Thymus (tissue), 11 donors: ENCODE measurements at regions not wholly inside any gene's neighbourhood (a gene's known extent, or its start where the extent isn't known, plus 50 kb on each side); places are given as distances from the start of the nearest gene placed in this dataset.

Experiments used
- DNase-seq, 9 donors: peaks; one replicate each; pipeline ENCODE4 v3.0.0-alpha.2; 2013; ENCODE audit warnings: low spot score in 9 of 9, low read depth in 6 of 9, missing footprints in 1 of 9
- H3K27ac ChIP-seq, 2 donors: one replicate each; pipeline ENCODE4 v1.5.1; 2013; ENCODE audit warnings: control low read depth in 1 of 2, low read depth in 1 of 2, low read length in 1 of 2, mild to moderate bottlenecking in 1 of 2, moderate library complexity in 1 of 2
- H3K27me3 ChIP-seq, 2 donors: one replicate each; pipeline ENCODE4 v1.5.1; 2013; ENCODE audit warnings: low read length in 1 of 2; ENCODE audit not compliant: control insufficient read depth in 2 of 2, insufficient read depth in 1 of 2
- H3K36me3 ChIP-seq, 2 donors: one replicate each; pipeline ENCODE4 v1.5.1; 2013; ENCODE audit warnings: low read length in 1 of 2, mild to moderate bottlenecking in 1 of 2, moderate library complexity in 1 of 2; ENCODE audit not compliant: control insufficient read depth in 2 of 2, insufficient read depth in 2 of 2
- H3K4me1 ChIP-seq, 2 donors: one replicate each; pipeline ENCODE4 v1.5.1; 2013; ENCODE audit warnings: low read length in 2 of 2; ENCODE audit not compliant: control insufficient read depth in 2 of 2, insufficient read depth in 2 of 2
- H3K4me3 ChIP-seq, 2 donors: one replicate each; pipeline ENCODE4 v1.5.1; 2013; ENCODE audit warnings: low read length in 2 of 2, control low read depth in 1 of 2, mild to moderate bottlenecking in 1 of 2
- H3K9me3 ChIP-seq, 2 donors: one replicate each; pipeline ENCODE4 v1.5.1; 2013; ENCODE audit warnings: low read length in 1 of 2, mild to moderate bottlenecking in 1 of 2; ENCODE audit not compliant: control insufficient read depth in 2 of 2, insufficient read depth in 1 of 2
- WGBS: extraction: QIAGEN DNeasy Blood & Tissue Kit; methylation state at CpG from one replicate; pipeline ENCODE4 v1.1.7; 2013; 5-methylcytosine and 5-hydroxymethylcytosine counted together
- donor health status: healthy.

DNA sequence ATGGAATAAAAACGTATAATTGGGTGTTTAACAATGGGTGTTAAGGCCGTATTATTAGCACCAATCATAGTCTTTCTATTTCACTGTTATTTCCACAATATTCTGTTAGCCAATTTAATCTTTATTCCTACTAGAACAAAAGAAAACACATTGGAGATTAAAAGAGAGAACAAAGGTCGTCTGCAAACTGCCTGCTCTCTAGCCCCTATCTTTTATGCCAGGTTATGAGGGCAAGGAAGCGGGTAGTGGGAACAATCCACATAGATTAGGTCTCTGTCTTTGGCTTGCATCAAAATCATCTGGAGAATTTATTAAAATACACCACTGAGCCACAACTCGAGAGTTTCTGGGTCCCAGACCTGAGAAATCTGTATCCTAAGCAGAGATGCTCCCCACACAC, 69.4 kb upstream of the DSC1 start:
- Histone ChIP-seq H3K27ac (no peak overlapping the region), H3K4me1 (no peaks in the 10 kb centered on the region), H3K36me3 (no peaks in the 10 kb centered on the region), H3K27me3 (no peaks in the 10 kb centered on the region), H3K4me3 (no peak overlapping the region), H3K9me3 (no peaks in the 10 kb centered on the region)
- 78% methylated on average over 5 of the region's 5 CpGs for WGBS
- no peak for DNase-seq

DNA sequence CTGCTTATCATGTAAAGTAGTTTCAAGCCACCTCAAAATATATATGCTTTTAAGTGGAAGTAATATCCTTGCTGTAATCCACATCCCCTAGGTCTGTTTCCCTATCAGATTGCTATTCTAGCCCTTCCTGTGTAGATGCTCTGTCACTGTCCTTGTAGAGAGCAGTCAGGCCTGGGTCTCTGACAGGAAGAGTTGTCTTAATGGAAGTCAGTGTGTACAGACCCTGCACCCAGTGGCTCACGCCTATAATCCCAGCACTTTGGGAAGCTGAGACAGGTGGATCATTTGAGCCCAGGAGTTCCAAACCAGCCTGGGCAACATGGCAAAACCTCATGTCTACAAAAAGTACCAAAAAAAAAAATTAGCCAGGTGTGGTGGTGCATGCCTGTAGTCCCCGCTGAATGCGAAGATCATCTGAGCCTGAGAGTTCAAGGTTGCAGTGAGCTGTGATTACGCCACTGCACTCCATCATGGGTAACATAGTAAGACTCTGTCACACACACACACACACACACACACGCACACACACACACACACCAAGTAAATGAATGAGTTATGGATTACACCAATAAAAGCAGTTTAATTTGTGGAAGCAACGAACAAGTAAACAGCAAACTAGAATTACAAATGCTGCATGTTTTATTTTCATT, 70.2 kb upstream of the DSC1 start:
- H3K4me1 ChIP-seq, result no peaks in the 10 kb centered on the region
- H3K27me3 ChIP-seq, result no peaks in the 10 kb centered on the region
- no peak overlapping the region for H3K4me3 ChIP-seq
- no peak overlapping the region for H3K27ac ChIP-seq
- 88% methylated on average over 6 of the region's 6 CpGs for WGBS
- no peak for DNase-seq
- H3K9me3 ChIP-seq, result no peaks in the 10 kb centered on the region
- no peaks in the 10 kb centered on the region for H3K36me3 ChIP-seq

DNA sequence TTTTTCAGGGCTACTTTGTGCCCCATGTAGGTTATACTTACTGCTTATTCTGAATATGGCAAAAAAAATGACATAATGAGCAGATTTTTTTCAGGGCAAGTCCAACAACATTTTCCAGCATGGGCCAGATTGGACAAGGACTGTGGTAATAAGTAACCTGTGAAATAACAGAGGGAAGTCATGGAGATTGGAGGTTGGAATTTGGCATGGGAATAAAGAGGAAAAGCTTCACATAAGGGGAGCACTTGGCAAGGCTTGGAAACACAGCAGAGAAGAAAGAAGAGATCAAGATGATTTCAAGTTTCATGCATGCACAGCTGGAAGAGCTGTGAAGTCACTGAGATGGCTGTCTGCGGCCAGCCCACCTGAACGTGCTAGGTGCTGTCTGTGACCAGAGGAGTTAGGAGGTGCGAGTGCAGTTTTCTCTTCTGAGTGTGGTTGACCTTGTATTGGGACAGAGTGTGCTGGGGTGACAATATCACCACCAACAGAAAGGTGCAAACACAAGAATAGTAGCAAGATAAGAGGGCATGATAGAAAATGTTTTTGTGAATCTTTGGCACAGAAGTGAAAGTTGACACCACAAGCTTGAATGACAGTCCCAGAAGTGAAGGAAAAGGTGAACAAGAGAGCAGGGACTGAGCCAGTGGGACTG, 71.1 kb upstream of the DSC1 start:
- Histone ChIP-seq H3K27me3 (no peaks in the 10 kb centered on the region), H3K27ac (peak overlapping the region in 1 of 2 donors; percentile 49), H3K4me3 (no peak overlapping the region), H3K4me1 (no peaks in the 10 kb centered on the region), H3K36me3 (no peaks in the 10 kb centered on the region), H3K9me3 (no peaks in the 10 kb centered on the region)
- WGBS, result 56% methylated on average over 3 of the region's 3 CpGs
- no peak for DNase-seq

DNA sequence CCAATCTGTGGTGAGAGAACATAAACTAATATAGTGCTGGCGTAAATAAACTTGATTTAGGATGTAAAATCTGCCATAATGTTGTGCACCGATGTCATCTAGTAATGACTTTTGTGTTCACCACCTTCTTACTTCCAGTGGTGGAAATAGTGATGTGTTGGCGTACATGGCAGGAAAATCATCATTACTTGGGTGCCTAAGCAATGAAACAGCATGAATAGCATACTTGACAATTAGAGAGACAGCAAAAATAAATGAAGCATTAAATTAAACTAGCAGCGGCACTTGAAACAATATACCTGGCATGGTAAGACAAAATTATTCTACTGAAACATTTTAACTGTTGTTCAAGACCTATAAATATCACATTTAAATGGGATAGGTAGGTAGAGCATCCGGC, 73.2 kb upstream of the DSC1 start:
- H3K9me3 ChIP-seq, result no peaks in the 10 kb centered on the region
- DNase-seq, result no peak

DNA sequence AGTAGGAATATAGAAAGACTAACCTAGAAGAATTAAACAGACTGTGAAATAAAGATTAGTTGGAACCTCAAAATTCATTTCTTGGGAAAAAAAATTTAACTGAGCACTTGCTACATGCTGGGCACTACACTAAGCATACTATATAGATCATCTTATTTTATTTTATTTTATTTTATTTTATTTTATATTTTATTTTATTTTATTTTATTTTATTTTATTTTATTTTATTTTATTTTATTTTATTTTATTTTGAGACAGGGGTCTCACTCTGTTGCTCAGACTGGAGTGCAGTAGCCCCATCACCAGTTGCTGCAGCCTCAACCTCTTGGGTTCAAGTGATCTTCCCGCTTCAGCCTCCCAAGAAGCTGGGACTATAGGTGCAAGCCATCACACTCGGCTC, 74.5 kb upstream of the DSC1 start:
- H3K27ac ChIP-seq, result no peak overlapping the region
- WGBS, result 94% methylated on average over 2 of the region's 2 CpGs
- H3K36me3 ChIP-seq, result no peaks in the 10 kb centered on the region
- no peak for DNase-seq
- H3K9me3 ChIP-seq, result no peaks in the 10 kb centered on the region
- H3K4me1 ChIP-seq, result no peaks in the 10 kb centered on the region
- H3K4me3 ChIP-seq, result no peak overlapping the region
- H3K27me3 ChIP-seq, result no peaks in the 10 kb centered on the region

More for the DNA sequence above, 73.2 kb upstream of the DSC1 start:
- Histone ChIP-seq H3K4me3 (no peak overlapping the region), H3K36me3 (no peaks in the 10 kb centered on the region), H3K27ac (no peak overlapping the region), H3K27me3 (no peaks in the 10 kb centered on the region), H3K4me1 (no peaks in the 10 kb centered on the region)
- WGBS, result 94% methylated on average over 5 of the region's 5 CpGs

DNA sequence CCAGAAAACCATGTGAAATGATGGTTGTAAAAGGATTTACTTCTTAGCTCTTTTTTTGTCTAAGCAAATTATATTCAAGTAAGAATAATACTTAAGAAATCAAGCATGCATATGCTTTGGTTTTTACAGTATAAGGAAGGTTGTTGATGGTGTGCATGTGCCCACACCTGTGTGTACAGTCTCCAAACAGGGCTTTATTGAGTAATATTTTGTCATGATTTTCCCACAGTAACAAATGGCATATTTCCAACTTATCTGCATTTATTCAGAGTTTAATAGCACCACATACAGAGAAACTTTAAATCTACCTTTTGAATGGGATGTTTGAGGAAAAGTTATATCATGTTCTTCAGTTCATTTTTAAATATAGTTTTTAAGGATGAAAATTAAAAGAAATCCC, 76.5 kb upstream of the DSG1 start:
- no peaks in the 10 kb centered on the region for H3K36me3 ChIP-seq
- no peak overlapping the region for H3K4me3 ChIP-seq
- no peaks in the 10 kb centered on the region for H3K9me3 ChIP-seq
- H3K27me3 ChIP-seq, result no peaks in the 10 kb centered on the region
- H3K27ac ChIP-seq, result no peak overlapping the region
- no peaks in the 10 kb centered on the region for H3K4me1 ChIP-seq
- no peak for DNase-seq

DNA sequence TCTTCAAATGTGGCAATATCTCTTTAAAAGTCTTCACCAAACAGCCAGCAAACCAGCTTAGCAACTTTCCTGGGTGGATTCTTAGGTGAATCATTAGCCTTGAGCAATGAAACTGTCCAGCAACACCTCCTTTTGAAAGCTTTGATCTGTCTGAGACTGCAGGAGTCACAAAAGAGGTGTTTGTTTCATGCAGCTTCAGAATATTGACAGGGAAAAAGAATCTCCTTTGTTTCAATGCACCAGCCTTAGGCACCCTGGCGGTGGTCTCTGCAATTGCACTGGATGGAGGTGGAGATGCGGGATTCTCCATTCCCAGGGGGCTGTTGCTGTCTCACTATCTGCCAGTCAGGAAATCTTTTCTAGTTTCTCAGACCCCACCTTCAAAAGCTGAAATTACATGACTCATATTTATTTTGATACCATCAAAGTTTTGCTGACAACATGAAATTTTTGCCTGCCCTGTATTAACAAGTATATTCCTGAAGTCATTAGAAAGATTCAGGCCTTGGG, 76.0 kb upstream of the DSG1 start:
- H3K27ac ChIP-seq, result peak overlapping the region in 1 of 2 donors; percentile 46
- no peaks in the 10 kb centered on the region for H3K36me3 ChIP-seq
- H3K4me1 ChIP-seq, result no peaks in the 10 kb centered on the region
- H3K9me3 ChIP-seq, result no peaks in the 10 kb centered on the region
- no peak overlapping the region for H3K4me3 ChIP-seq
- WGBS, result 85% methylated on average over 2 of the region's 2 CpGs
- H3K27me3 ChIP-seq, result no peaks in the 10 kb centered on the region
- DNase-seq, result peak in 1 of 9 donors; percentile 15

DNA sequence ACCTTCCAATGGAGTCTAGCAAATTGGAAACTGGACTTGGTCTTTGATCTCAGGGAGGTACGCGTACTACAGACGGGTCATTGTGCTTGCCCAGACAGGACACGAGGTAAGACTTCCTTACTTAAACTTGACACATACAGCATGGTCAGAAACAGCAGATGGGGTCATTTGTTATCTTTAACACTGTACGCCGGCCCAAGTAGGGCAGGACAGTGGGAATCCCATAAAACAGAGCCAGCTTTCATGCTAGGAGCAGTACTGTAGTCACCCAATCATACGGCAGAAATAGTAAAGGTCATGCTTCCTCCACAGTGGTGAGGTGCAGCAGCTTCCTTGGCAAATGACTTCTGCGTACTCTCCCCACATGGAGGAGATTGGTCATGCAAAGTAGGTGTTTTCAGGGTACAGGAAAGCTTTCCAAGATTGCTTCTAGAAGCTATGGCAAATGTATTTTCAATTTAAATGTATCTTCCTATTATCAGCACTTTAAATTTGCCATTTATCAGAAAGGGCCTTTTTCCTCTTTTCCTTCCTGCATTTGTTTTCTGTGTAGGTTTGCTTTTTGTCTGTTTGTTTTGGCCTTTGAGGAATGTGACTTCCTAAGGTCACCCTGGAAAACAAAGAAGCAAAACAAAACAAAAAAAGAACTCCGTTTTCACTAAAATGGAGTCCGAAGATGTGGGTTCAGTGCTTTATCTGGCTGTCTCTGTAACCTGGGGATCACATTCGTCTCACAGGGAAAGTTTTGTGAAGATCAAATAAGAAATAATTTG, 74.0 kb upstream of the DSG1 start:
- H3K36me3 ChIP-seq, result no peaks in the 10 kb centered on the region
- no peaks in the 10 kb centered on the region for H3K9me3 ChIP-seq
- no peak for DNase-seq
- H3K27ac ChIP-seq, result peak overlapping the region in 1 of 2 donors; percentile 32
- H3K4me3 ChIP-seq, result no peak overlapping the region
- WGBS, result 87% methylated on average over 11 of the region's 11 CpGs
- H3K4me1 ChIP-seq, result no peaks in the 10 kb centered on the region
- H3K27me3 ChIP-seq, result no peaks in the 10 kb centered on the region

DNA sequence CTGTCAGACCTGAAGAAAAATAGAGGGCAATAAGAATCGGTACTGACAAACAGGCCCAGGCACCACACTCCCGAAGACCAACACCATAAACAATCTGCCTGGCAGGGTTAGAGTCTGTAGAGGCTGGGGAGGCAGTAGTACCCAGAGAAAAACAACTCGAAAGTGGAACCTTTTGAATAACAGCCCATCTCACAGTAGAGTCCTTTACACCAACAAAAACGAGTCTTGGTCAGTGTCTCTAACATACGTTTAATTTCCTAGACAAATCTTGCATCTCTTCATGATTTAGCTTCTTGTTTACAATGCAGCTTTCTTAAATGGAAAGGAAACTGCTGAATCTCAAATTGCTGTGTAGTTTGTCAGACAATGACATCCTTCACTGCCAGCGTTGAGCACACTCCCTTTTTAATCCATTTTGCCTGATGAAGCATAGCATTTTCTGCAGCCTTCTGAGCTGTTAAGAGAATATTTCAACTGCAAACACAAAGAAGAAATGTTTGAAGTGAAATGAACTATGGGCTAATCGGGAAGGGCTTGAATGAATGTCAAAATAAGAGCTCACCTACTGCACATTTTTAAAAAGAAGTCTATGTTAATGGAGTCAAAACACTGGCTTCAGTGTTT, 73.1 kb upstream of the DSG1 start:
- H3K27me3 ChIP-seq, result no peaks in the 10 kb centered on the region
- no peaks in the 10 kb centered on the region for H3K4me1 ChIP-seq
- no peak overlapping the region for H3K4me3 ChIP-seq
- DNase-seq, result no peak
- H3K27ac ChIP-seq, result peak overlapping the region in 1 of 2 donors; percentile 32
- 77% methylated on average over 7 of the region's 7 CpGs for WGBS
- H3K36me3 ChIP-seq, result no peaks in the 10 kb centered on the region
- H3K9me3 ChIP-seq, result no peaks in the 10 kb centered on the region
